Medulla oblongata (tissue), 1 donor: ENCODE measurements at regions not wholly inside any gene's neighbourhood (a gene's known extent, or its start where the extent isn't known, plus 50 kb on each side); places are given as distances from the start of the nearest gene placed in this dataset.
A peak's percentile ranks its signal among the peaks of the same experiment; 100 is the strongest.
"Not testable (repeated sequence)": the region's sequence is repeated elsewhere in the genome, so short reads cannot be mapped to it uniquely, and the experiment has no call there.

Experiments used
- DNase-seq: peaks from one replicate; pipeline ENCODE4 v3.0.0-alpha.2; 2015; ENCODE audit errors: extremely low spot score

DNA sequence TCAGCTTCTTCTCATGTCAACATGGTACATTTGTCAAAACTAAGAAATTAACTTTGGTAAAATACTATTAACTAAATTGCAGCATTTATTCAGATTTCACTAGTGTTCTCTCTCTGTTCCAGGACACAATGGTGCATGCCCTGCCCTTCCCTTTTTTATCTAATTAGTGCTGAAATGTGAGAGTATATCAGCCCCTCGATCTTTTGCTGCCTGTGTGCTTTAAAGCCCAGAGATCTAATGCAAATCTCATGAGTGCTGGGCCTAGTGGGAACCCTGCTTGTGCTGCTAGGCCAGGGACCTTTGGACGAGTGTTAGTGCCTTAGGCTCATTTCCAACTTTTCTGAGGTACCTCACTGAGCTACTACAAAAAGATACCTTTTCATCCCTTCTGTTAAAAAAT lies 221.1 kb upstream of the EDNRB start:
- no peak for DNase-seq

DNA sequence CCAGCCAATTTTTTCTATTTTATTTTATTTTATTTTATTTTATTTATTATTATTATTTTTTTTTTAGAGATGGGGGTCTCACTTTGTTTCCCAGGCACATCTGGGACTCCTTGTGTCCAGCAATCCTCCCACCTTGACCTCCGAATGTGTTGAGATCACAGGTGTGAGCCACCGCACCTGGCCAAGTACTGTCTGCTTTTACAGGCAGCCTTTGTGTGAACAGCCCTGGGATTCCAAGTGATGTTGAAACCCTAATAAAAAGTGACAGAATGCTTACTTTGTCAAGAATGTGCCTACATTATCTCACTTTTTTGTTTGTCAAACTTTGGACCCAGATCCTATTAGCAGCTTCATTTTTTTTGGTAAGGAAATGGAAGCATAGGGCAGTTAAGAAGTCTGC lies 220.1 kb upstream of the EDNRB start:
- no peak for DNase-seq

DNA sequence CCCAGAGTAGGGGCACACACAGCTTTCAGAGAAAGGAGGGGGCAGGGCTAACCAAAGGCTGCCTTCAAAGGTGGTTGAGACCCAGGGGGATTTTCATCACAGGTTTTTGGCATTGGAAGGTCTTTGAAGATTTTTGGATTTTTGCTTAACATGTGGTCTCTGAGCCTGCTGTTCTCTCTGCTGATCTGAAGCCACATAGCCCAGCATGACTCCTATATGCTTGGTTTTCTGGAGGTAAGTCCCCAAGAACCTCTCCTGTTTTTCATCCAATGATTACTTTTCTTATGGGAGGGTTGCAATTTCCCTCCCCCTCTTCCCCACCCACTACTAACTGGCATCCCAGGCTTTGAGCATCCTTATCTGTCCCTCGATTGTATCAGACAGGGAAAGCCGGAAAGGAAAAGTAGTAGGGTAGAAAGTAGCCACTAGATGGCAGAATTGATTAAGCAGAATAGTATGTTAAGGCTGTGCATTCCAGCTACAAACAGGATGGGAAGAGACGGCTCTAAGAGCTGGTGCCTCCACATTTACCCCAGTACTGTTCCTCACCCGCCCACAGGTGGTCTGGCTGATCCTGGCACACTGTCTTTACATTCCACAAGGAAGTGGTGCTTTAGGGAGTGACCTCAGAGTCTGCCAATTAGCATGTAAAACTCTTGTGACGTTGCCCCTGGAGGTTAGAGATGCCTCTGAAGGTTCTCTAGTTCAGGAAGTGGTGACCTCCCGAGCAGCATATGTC lies 218.9 kb upstream of the EDNRB start:
- peak; percentile 86 for DNase-seq

DNA sequence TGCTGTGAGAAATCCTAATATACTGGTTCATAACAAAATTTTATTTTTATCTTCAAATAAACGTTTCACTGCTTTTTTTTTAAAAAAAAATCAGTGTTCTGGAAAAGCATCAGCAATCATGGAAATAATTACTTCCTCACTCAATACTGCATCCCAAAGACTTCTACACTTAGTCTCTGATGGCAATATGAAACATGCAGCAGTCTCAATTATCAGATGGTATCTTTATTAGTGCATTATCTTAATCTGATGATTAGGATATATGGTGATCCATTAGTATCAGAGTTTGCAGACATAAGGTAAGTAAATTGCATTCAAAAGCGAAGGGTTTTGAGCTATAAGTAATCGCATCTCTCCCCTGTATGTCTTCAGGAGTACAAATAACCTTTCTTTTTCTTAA lies 218.3 kb upstream of the EDNRB start:
- no peak for DNase-seq

DNA sequence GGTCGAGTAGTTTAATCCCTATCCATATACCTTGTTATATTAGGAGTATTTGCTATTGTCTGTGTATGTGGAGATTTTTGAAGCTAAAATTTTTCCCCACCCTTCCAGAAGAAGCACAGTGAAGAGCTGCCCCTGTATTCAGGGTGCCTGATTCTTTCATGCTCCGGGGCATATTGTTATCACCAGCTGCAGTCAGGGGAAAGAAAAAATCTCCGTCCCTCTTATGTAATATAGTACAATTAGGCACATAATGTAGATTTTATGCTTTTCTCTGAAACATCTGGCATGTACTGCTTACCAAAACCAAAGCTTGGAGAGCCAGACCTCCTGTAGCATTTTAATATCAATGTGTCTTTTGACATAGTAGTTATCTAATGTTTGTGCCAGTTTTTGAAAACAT lies 214.9 kb upstream of the EDNRB start:
- DNase-seq = no peak

DNA sequence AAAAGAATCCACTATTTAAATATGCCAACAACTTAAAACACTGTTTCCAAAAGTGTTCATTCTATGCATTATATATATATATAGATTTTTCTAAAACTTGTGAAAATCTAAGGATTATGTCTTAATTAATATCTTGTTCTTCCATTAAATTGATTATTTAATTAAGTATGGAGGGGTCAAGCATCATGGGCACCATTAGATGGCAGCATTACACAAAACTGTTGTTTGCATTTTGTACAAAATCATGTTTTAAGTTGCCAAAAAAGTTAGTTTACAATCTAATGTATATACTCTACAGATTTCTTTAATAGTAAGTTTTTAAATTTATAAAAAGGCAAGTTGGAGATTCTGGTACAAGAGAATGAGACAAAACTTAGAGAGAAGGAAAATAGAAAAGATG lies 213.2 kb upstream of the EDNRB start:
- DNase-seq = no peak

DNA sequence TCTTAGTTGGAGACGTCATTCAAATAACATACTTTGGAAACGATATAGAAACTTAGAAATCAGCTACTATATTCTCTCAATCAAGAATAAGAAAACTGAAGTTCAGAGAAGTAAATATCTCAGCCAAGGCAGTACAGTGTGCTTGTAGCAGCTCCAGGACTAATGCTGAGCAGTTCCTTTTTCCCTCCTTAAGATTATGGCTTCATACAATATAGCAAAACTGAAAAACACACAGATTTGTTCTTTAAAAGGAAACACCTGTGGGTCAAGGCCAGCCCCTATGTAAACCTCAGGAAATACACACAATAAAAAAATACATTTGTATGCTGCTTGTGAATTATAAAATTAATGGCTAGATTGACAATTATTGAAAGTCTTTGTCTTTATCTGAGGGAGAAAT lies 212.7 kb upstream of the EDNRB start:
- no peak for DNase-seq

DNA sequence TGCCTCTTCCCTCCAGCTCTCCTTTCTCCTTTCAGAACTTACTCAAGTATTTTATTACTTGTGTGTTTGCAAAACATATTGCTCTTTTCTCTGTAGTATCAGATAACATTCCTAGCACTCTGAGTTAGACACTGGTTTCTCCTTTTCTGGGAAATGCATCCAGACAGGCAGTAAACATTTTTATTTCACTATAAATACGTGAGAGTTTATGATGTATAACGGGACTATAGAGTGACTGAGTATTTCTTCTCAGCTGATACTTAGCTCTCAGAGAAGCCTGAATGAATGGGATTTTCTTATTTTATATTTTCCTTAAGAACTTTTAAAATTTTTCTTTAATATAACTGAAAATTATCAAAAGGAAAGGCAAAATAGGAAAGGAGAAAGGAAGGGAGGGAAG lies 211.2 kb upstream of the EDNRB start:
- DNase-seq = no peak

DNA sequence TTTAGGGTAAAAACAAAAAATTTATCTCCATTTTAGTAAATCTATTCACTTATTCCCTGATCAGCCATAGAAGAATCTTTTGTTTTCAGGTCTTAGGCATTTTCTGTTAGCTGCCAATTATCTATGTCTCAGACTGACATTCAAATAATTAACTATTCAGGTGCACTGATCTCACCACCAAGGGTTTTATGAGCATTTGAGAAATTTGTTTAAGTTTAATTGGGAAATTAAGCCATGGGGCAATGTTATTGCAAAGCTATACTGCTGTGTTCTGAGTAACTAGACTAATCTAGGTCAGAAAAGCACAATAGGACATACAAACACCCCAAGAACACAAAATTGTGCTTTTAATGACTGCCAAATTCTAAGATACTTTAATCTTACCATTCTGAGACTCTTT lies 210.7 kb upstream of the EDNRB start:
- no peak for DNase-seq

DNA sequence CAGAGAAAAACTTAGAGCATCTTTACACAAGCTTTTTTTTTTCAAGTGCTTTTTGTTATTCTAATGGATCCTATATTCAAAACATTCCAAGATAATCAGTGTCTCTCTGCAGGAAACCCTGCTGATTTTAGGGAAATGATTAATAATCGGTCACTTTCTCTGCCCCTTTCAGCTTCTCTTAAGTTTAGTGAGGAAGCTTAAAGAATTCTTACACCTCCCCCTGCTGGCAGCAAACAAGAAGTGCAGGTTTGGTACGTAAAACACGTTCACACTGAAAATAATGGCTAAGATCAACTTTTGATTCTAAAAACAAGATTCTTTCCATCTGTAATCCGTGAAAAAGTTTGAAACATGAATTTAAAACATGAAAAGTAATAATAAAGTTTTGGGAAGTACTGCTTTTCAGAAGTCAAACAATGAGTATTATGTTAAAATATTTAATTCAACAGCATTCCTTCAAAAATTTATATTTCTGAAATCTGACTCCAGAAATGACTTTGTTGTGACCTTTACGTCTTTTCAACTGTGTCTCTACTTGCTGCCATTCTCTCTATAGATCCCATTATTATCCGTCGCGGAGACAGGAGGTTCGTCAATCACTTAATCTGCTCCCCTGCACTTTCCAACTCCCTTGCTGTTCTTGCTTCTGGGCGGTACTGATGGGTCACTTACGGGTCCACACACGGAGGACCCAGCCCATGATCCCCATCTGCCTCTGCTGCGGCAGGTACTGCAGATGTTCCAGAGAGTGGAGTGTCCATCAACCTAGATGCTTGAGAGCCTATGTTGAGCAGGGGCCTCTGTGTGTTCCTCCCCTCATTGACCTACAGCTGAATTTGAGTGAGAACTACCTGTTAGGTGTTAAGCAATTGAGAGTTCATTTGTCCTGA lies 203.1 kb upstream of the EDNRB start:
- DNase-seq = peak; percentile 87

DNA sequence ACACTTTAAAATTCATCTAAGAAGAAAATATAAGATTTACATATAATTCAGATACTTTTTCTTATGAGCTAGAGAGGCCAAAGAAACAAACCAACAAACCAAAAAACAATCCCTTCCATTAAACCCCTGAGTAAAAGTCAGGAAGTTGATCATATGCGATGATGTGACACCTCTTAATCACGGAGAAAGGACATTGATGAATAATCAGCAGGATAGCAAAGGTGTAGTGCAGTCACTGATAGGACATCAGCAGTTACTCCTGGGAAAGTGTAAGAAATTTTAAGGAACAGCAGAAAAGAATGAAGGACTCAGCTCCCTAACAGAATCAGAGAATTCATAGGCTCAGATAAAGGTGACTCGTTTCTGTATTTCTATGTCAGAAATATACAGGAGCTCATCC lies 202.4 kb upstream of the EDNRB start:
- DNase-seq = peak; percentile 14

DNA sequence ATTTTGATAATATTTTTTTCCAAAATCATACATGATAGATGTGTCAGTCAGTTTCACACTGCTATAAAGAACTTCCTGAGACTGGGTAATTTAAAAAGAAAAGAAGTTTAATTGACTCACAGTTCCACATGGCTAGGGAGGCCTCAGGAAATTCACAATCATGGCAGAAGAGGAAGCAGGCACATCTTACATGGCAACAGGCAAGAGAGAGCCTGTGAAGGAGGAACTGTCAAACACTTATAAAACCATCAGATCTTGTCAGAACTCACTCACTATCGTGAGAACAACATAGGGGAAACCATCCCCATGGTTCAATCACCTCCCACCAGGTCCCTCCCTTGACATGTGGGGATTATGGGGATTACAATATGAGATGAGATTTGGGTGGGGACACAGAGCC lies 201.5 kb upstream of the EDNRB start:
- not testable (repeated sequence) for DNase-seq

DNA sequence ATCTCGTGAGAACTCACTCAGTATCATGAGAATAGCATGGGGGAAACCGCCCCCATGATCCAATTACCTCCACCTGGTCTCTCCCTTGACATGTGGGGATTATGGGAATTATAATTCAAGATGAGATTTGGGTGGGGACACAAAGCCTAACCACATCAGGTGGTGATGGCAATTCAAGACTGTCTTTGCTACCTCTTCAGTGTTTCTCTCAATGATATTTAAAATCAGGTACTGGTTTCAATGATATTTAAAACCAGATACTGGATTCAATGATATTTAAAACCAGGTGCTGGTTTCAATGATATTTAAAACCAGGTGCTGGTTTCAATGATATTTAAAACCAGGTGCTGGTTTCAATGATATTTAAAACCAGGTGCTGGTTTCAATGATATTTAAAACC lies 198.4 kb upstream of the EDNRB start:
- not testable (repeated sequence) for DNase-seq

DNA sequence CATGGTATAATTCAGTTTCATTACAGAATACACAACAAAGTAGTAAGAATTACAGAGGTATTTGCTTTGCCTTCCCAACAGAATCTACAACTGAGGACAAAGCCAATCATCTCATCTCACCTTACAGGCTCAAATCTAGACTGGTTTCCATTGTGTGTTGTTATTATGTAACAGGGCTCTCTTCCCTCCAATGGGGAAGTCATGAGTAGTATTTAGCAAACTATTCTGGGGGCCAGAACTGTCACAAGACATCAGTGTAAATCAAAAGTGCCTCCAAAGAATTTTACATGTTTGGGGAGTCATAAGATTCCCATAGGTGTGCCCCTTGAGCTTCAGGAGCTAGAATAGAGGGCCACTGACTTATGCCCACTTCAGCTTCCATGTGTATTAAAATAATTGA lies 187.0 kb upstream of the EDNRB start:
- no peak for DNase-seq

DNA sequence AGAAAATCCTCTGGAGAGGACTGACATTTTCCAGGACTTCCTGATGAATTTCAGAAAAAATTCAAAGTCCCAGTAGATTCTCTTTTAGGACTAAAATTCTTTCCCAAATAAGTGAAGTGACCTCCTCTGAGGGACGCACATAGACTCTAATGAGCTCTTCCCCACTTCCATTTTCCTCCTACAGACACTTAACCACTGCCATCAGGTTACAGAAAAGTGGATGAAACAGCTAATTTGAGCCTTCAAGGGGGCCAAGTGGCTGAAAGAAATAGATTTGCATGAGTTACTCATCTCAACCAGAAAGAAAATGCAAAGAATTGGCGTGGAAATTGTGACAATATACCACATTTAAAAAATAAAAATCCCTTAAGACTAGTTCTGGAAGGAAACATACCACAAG lies 185.3 kb upstream of the EDNRB start:
- no peak for DNase-seq

DNA sequence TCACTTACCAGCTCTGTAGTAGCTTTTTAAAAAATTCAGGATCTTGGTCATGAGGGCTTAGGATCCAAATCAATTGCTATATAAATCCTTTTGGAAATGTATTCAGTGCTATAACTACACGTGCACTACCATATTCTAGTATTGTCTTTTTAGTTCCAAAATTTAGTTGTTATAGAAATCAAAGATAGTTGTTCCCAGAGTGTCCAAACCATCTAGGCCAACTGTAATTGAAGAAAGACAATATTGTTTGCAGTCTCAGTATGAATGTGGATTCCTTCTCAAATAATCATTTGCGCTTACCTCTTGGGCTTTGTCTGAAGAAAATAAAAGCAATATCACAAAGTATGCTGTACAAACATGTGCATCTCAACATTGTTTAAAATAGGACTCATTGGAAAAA lies 184.1 kb upstream of the EDNRB start:
- DNase-seq = no peak

DNA sequence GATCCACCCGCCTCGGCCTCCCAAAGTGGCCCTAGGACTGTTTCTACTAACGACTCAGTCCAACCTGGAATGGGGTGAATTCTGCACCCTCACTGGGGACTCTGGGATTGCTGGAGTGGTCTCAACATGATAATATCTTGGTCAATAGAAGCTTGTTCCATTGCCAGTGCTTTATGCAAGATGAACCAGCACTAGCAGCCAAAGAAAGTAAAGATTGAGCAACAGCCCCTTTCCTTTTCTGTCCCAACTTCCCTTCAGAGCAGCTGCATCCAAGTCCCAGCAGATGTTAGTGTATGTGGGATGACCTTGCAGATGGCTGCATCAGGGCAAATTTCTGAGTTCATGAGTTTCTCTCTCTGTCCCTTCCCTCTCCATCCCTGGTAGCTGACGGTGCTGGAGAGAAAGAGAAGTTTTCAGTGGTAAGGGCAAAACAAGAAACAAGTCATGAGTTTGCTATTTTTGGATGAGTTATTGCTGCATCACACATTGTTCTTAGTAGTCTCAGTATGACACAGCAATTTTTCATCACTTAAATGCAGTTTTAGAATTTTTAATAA lies 183.6 kb upstream of the EDNRB start:
- DNase-seq = peak; percentile 47

DNA sequence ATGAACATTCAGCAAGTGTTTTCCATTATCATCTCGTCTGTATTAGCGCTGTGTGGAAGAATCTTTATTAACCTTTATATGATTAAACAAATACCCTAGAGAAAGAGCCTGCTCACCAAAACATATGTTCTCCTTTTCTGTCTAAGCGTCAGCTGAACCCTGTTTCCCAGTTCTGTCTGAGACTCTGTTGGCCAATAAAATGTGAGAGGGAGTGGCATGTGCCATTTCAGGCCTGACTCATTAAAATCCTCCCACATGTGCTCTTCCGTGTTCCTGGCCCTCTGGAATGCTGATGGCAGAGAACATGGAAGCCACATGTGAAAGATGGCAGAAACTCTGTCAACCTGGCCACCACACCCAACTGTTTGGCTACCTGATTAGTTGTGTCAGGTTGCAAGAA lies 181.9 kb upstream of the EDNRB start:
- no peak for DNase-seq

DNA sequence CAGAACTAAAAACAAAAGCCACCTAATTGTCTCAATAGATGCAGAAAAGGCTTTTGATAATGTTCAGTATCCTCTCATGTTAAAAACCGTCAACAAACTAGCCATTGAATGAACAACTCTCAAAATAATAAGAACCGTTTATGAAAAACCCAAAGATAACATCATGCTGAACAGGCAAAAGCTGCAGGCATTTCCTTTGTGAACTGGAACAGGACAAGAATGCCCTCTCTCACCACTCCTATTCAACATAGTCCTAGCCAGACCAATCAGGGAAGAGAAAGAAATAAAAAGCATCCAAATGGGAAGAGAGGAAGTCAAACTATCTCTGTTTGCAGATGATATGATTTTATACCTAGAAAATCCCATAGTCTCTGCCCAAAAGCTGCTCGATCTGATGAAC lies 179.6 kb upstream of the EDNRB start:
- no peak for DNase-seq

DNA sequence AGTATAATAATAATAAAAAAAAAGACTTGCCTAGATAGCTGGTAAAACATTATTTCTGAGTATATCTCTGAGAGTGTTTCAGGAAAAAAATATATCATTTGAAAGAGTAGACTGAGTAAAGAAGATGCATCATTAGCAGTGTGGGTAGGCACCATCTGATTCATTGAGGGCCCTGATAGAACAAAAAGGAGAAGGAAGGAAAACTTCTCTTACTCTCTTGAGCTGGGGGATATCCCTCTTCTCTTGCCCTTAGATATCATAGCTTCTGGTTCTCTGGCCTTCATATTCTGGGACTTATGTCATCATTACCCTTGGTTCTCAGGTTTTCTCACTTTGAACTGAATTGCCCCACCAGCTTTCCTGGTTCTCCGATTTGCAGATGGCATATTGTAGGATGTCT lies 177.6 kb upstream of the EDNRB start:
- DNase-seq = no peak

DNA sequence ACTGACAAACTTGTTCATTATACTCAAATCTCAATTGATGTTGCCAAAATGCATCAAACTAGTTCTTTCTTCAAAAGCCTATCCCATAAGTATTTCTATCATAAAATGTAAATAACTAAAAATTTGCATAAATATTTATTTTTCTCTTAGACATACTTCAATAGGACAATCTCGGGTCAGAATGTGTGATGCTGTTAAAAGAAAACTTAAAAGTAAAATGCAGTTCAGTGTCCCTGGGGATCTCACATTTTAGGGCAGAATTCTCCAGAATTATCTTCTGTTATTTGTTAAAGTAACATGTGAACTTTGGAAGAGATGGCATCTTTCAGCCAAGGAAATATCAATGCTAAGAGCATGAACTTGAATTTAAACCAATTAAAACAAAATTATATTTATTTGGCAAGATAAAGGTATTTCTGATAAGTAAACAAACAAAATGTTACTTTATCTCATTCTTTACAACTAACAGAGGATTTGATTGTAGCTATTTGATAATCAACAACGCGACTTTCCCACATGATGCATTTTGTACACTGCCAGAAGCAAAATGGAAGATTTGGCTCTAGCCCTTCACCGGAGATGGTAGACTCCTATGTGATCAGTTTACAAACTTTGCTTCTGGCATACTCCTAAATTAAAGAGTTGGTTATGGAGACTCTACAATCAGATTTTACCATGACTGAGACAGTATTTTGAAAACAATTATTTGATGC lies 169.5 kb upstream of the EDNRB start:
- DNase-seq = no peak
